ENCODE measurements at regions not wholly inside any gene's neighbourhood (a gene's known extent, or its start where the extent isn't known, plus 50 kb on each side); places are given as distances from the start of the nearest gene placed in this dataset.

DNA sequence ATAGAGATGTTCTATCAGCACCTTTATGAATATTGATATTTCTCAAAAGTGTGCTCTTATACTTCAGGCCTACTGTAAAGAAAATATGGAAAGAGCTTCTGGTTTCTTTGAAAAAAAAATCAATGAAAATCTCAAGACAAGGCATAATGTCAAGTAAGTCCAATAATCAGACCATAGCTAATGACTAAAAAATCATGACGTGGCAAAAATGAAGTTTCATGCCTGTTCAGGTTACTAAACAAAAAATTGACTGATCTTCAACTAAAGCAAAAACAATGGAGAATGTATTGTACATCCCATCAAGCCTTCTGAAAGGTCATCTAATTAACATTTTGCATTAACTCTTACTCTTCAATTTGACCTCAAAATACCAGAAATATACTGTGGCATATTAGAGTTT is 824.4 kb downstream of the EPHA4 start:
- TF ChIP-seq CTCF (IDR thresholded peaks at IDR 0.05) = no peak
- no peak for TF ChIP-seq POLR2A (IDR thresholded peaks at IDR 0.05)
